ENCODE measurements at regions not wholly inside any gene's neighbourhood (a gene's known extent, or its start where the extent isn't known, plus 50 kb on each side); places are given as distances from the start of the nearest gene placed in this dataset.

- TF ChIP-seq CTCF (tag by site-specific recombination; IDR thresholded peaks at IDR 0.05) (no peak), ZNF660 (tag by site-specific recombination; IDR thresholded peaks at IDR 0.05) (no peak), ZNF513 (tag by site-specific recombination; IDR thresholded peaks at IDR 0.05) (no peak), ZBTB1 (tag by site-specific recombination; IDR thresholded peaks at IDR 0.05) (no peak), REST (tag by site-specific recombination; IDR thresholded peaks at IDR 0.05) (no peak), SETDB1 (IDR thresholded peaks at IDR 0.05; ENCODE audit: insufficient read length, low read length) (no peak)
These were observed 196.6 kb downstream of the OTOR start for GRCh38 chr20:16944745-16945144.

Measured in HEK293 (cell line).